Chondrocyte (in vitro differentiated cells): ENCODE measurements at regions not wholly inside any gene's neighbourhood (a gene's known extent, or its start where the extent isn't known, plus 50 kb on each side); places are given as distances from the start of the nearest gene placed in this dataset.
"Not testable (repeated sequence)": the region's sequence is repeated elsewhere in the genome, so short reads cannot be mapped to it uniquely, and the experiment has no call there.

ENCODE experiments used
- DNase-seq: peaks from one replicate; pipeline ENCODE4 v3.0.0; 2021; ENCODE audit warnings: mixed read lengths, low spot score
- H3K27ac Mint-ChIP-seq: one replicate; pipeline ENCODE4 v1.8.0; 2021; ENCODE audit warnings: mild to moderate bottlenecking, moderate library complexity, mixed read lengths; ENCODE audit not compliant: unreplicated experiment
- H3K27me3 Mint-ChIP-seq: 2 replicates; pipeline ENCODE4 v1.8.0; 2021; ENCODE audit warnings: low read depth, mixed read lengths
- H3K36me3 Mint-ChIP-seq: 2 replicates; pipeline ENCODE4 v1.8.0; 2021; ENCODE audit warnings: low read depth, mixed read lengths
- H3K4me1 Mint-ChIP-seq: 2 replicates; pipeline ENCODE4 v1.8.0; 2021; ENCODE audit warnings: low read depth, mild to moderate bottlenecking, mixed read lengths
- H3K4me3 Mint-ChIP-seq: one replicate; pipeline ENCODE4 v1.8.0; 2021; ENCODE audit warnings: mild to moderate bottlenecking, moderate library complexity, mixed read lengths; ENCODE audit not compliant: unreplicated experiment
- H3K9me3 Mint-ChIP-seq: 2 replicates; pipeline ENCODE4 v1.8.0; 2021; ENCODE audit warnings: low read depth, mixed read lengths
- CTCF ChIP-seq: fragments of 200-600 bp; sonication (generic); IDR thresholded peaks from 2 replicates; pipeline ENCODE4 v1.5.0; 2021; ENCODE audit warnings: antibody characterized with exemption, mild to moderate bottlenecking, moderate library complexity

- no peak for DNase-seq
- no peak overlapping the region for H3K4me3 Mint-ChIP-seq
- H3K9me3 Mint-ChIP-seq: peaks cover 46% of the 10 kb centered on the region
- H3K27me3 Mint-ChIP-seq: no peaks in the 10 kb centered on the region
- no peak overlapping the region for H3K27ac Mint-ChIP-seq
- H3K36me3 Mint-ChIP-seq: peaks cover 2% of the 10 kb centered on the region
- no peak for TF ChIP-seq CTCF
- H3K4me1 Mint-ChIP-seq: no peaks in the 10 kb centered on the region
Measured at GRCh38 chr20:30288346-30288745, 969.1 kb upstream of the DEFB115 start.

- H3K4me3 Mint-ChIP-seq, H3K4me1 Mint-ChIP-seq, H3K27me3 Mint-ChIP-seq, H3K27ac Mint-ChIP-seq, H3K36me3 Mint-ChIP-seq: not testable (repeated sequence)
- peak; percentile 12 for DNase-seq
- peaks cover 48% of the 10 kb centered on the region for H3K9me3 Mint-ChIP-seq
Measured at GRCh38 chr20:30289049-30289448, 968.4 kb upstream of the DEFB115 start.

GRCh38 chr20:30289711-30290141 is 967.7 kb upstream of the DEFB115 start:
- H3K36me3 Mint-ChIP-seq, H3K27ac Mint-ChIP-seq, H3K27me3 Mint-ChIP-seq, H3K4me1 Mint-ChIP-seq, H3K4me3 Mint-ChIP-seq: not testable (repeated sequence)
- peaks cover 52% of the 10 kb centered on the region for H3K9me3 Mint-ChIP-seq
- DNase-seq: peak; percentile 86

GRCh38 chr20:30290361-30291063 is 967.0 kb upstream of the DEFB115 start:
- DNase-seq: peak; percentile 34
- H3K4me3 Mint-ChIP-seq, H3K36me3 Mint-ChIP-seq, H3K27me3 Mint-ChIP-seq, H3K4me1 Mint-ChIP-seq, H3K27ac Mint-ChIP-seq: not testable (repeated sequence)
- peaks cover 55% of the 10 kb centered on the region for H3K9me3 Mint-ChIP-seq

- not testable (repeated sequence) for H3K27me3 Mint-ChIP-seq, H3K27ac Mint-ChIP-seq, H3K4me3 Mint-ChIP-seq
Measured at GRCh38 chr20:30291064-30291379, 966.4 kb upstream of the DEFB115 start.

GRCh38 chr20:30291686-30292085 is 965.8 kb upstream of the DEFB115 start:
- DNase-seq: peak; percentile 77
- not testable (repeated sequence) for H3K4me3 Mint-ChIP-seq, H3K4me1 Mint-ChIP-seq, H3K27ac Mint-ChIP-seq, H3K27me3 Mint-ChIP-seq, H3K36me3 Mint-ChIP-seq
- H3K9me3 Mint-ChIP-seq: peaks cover 55% of the 10 kb centered on the region

More at GRCh38 chr20:30291064-30291379, 966.4 kb upstream of the DEFB115 start:
- peaks cover 52% of the 10 kb centered on the region for H3K9me3 Mint-ChIP-seq
- not testable (repeated sequence) for DNase-seq, H3K4me1 Mint-ChIP-seq, H3K36me3 Mint-ChIP-seq

GRCh38 chr20:30295396-30295795 is 962.1 kb upstream of the DEFB115 start:
- H3K27me3 Mint-ChIP-seq, H3K27ac Mint-ChIP-seq, H3K4me1 Mint-ChIP-seq, H3K4me3 Mint-ChIP-seq, DNase-seq, H3K36me3 Mint-ChIP-seq: not testable (repeated sequence)
- peaks cover 41% of the 10 kb centered on the region for H3K9me3 Mint-ChIP-seq

GRCh38 chr20:30295967-30296366 is 961.5 kb upstream of the DEFB115 start:
- H3K27ac Mint-ChIP-seq, H3K4me3 Mint-ChIP-seq, DNase-seq, H3K4me1 Mint-ChIP-seq, H3K27me3 Mint-ChIP-seq, H3K36me3 Mint-ChIP-seq: not testable (repeated sequence)
- peaks cover 38% of the 10 kb centered on the region for H3K9me3 Mint-ChIP-seq

GRCh38 chr20:30297878-30298595 is 959.4 kb upstream of the DEFB115 start:
- H3K4me3 Mint-ChIP-seq, H3K4me1 Mint-ChIP-seq, H3K27ac Mint-ChIP-seq, H3K27me3 Mint-ChIP-seq, H3K36me3 Mint-ChIP-seq, DNase-seq: not testable (repeated sequence)
- H3K9me3 Mint-ChIP-seq: peaks cover 44% of the 10 kb centered on the region

GRCh38 chr20:30300220-30300642 is 957.2 kb upstream of the DEFB115 start:
- H3K4me3 Mint-ChIP-seq, H3K36me3 Mint-ChIP-seq, H3K27me3 Mint-ChIP-seq, H3K27ac Mint-ChIP-seq, DNase-seq, H3K4me1 Mint-ChIP-seq: not testable (repeated sequence)
- peaks cover 43% of the 10 kb centered on the region for H3K9me3 Mint-ChIP-seq

GRCh38 chr20:30302786-30303185 is 954.7 kb upstream of the DEFB115 start:
- not testable (repeated sequence) for H3K4me1 Mint-ChIP-seq, H3K4me3 Mint-ChIP-seq, H3K27ac Mint-ChIP-seq, H3K36me3 Mint-ChIP-seq, DNase-seq, H3K27me3 Mint-ChIP-seq
- H3K9me3 Mint-ChIP-seq: peaks cover 47% of the 10 kb centered on the region

- not testable (repeated sequence) for H3K27ac Mint-ChIP-seq, H3K27me3 Mint-ChIP-seq, H3K4me3 Mint-ChIP-seq, H3K4me1 Mint-ChIP-seq, H3K36me3 Mint-ChIP-seq, DNase-seq
- peaks cover 40% of the 10 kb centered on the region for H3K9me3 Mint-ChIP-seq
Measured at GRCh38 chr20:30309938-30310337, 947.5 kb upstream of the DEFB115 start.
